Central memory CD4-positive, alpha-beta T cell (primary cell): ENCODE measurements at regions not wholly inside any gene's neighbourhood (a gene's known extent, or its start where the extent isn't known, plus 50 kb on each side); places are given as distances from the start of the nearest gene placed in this dataset.
"Not testable (repeated sequence)": the region's sequence is repeated elsewhere in the genome, so short reads cannot be mapped to it uniquely, and the experiment has no call there.

Source experiments
- DNase-seq: peaks from one replicate; pipeline ENCODE4 v3.0.0; 2022

- no peak for DNase-seq
Measured at GRCh38 chr6:43933148-43933885, 163.3 kb downstream of the VEGFA start.

DNA sequence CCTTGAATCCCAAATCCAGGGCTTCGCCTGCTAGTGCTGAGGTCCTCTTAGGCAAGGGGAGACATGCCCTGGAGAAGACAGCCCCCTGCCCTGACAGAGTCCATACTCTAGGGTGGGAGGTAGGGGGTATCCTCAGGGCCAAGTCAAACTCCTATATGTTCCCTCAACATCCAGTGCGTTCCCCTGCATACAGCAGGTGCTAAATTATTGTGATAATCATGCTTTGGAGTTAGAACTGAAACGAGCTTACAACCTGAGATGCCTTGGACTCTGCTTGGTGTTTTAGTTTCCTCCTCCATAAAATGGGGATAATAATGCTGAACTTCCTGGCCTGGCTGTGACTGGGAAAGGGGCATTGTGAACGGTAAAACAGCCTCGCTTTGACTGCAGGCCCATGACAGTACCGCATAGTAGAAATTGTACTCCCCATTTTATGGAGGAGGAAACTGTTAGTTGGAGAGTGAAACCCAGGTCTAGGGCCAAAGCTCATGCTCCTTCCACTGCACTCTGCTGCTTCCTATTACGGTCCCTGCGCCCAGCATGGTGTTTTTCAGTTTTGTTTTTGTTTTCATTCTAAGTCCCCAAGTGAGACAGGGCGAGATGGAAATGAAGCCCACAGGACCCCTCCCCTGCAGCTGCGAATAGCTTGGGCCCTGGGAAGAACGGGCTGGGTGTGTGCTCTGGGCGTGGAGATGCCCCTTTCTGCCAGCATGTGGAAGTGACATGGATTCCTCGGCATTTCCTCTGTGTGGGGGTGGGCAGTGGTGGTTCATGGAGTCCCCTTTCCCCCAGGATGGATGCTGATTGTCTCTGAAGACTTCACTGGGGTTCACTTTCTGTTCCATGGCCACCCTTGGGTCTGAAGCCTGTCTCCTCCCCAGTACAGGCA, 162.5 kb downstream of the VEGFA start:
- DNase-seq: no peak

- no peak for DNase-seq
Measured at GRCh38 chr6:43931201-43931600, 161.2 kb downstream of the VEGFA start.

DNA sequence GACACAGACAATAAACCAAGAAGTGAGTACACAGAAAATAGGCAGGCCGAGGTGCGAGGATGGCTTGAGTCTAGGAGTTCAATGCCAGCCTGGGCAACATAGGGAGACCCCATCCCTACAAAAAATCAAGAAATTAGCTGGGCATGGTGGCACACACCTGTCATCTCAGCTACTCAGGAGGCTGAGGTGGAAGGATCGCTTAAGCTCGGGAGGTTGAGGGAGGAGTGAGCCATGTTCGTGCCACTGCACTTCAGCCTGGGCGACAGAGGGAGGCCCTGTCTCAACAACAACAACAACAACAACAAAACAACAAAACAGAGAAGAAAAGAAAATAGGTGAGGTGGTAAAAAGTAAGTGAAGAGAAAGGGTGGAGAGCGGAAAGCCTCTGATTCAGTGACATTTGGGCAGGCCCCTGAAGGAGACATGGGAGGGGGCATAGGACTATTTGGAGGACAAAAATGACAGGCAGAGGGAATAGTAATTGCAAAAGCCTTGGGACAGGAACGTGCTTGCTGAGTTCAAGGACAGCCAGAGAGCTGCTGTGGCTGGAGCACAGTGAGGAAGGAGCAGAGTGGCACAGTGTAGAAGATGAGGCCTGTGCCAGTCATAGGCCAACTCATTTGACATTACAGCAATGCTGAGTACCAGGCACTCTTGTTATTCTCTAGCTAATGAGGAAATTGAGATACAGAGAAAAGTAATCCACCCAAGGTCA, 160.6 kb downstream of the VEGFA start:
- DNase-seq: no peak

- no peak for DNase-seq
Measured at GRCh38 chr6:43929511-43929910, 159.5 kb downstream of the VEGFA start.

DNA sequence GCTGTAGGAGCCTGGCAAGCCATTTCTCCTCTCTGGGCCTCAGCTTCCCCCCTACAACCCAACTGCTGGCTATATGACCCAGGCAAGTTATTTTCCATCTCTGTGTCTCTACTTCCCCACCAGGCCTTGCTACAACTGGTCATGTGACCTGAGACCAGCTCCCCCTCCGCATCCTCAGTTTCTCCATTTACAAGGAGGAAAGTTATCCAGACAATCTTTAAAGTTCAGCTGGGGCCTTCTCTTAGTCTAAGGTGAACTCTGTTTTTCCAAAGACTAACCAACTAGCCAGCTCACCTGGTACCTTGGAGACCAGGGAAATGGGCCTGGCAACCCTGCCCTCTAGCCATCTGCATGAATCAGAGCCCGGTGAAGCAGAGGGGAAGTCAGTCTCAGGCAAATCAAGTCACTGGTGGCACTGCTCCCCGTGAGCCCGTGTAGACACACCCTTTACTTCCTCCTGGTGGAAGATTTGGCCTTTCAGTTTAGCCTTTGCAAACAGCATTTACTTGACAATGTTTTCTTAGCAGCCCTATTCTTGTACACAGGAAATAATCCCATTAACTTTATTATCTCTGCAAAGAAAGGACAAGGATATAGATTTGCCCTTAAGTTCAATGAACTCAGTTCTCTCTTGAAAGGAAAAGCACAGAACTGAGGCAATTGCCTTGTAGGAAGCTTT, 157.7 kb downstream of the VEGFA start:
- no peak for DNase-seq

GRCh38 chr6:43926634-43927531, 156.9 kb downstream of the VEGFA start:
- DNase-seq: no peak

- not testable (repeated sequence) for DNase-seq
Measured at GRCh38 chr6:43925636-43926139, 155.7 kb downstream of the VEGFA start.

- peak; percentile 13 for DNase-seq
Measured at GRCh38 chr6:43924222-43924702, 154.3 kb downstream of the VEGFA start.

GRCh38 chr6:43923376-43924221, 153.6 kb downstream of the VEGFA start:
- no peak for DNase-seq

DNA sequence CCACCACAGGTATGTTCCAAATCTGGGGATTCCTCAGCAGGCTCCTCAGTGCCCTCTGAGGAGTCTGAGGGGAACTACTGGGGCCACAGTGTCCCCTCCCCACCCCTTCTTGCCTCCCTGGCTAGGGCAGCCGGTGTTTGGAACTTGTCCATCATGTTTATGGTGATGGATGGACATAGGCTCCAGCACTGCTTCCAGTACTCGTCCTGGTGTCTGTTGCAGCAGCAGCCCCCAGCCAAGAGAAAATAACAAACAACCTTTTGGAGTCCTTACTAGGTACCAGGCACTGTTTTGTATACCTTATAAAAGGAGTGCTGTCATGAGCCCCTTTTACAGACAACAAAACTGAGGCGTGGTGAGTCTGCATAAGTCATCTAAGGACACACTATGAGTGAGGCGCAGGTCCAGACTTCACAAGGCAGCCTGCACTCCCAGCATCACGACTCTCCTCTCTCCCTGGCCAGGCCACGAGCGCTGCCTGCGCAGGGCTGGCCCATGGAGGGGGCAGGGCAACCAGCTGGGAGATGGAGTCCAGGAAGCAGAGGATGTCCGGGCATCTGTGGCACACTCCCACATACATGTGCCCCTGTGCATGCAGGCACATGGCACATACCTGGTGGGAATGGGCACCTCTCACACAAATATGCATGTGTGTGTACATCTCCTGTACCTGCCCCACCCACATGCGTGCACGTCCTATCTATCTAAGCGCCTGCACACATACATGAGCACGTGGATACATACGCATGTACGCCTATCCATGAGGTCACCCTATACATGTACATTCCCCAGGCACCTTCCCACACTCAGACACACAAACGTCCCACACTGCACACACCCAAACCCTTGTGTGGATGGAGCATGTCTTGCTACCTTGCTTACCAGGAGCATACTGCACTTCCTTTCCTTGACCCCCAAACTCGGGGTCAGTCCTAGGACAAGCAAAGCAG, 152.7 kb downstream of the VEGFA start:
- DNase-seq: no peak

DNA sequence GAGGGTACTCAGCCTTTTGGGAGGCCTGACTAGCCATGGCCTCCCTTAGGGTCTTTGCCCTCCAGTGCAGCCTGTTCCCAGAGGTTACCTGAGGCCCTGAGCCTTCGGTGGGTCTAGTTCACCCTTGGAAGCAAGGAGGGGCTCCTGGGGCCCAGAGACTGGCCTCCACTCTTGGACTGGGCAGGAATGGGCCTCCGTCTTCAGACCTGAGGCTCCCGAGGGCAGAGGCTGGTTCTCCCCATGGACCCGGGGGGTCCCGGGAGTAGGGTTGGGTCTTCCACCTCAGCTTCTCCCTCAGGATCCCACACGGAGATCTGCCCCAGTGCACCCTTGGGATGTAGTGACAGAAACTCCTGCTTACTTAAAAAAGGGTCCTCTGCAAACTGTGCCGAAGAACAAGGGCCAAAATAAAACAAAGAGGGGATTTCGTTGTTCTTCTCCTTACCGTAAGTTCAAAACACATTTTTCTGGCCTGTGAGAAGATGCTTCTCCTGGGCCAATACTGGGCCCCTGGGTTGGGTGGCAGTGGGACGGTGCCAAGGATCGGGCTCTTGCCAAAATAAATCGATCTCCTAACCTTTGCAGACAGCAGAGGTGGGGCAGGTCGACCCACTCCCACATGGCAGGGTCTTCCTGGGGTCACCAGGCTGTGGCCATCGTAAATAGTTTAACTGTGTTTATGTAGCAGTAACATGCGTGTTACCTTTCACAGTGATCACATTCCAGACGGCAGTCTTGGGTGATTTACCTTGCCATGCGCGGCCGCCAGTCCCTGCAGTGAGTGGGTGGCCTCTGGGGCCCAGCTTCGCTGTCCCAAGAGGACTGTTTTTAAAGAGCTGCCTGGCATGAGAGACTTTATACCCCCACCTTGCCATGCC, 151.8 kb downstream of the VEGFA start:
- DNase-seq: no peak

DNA sequence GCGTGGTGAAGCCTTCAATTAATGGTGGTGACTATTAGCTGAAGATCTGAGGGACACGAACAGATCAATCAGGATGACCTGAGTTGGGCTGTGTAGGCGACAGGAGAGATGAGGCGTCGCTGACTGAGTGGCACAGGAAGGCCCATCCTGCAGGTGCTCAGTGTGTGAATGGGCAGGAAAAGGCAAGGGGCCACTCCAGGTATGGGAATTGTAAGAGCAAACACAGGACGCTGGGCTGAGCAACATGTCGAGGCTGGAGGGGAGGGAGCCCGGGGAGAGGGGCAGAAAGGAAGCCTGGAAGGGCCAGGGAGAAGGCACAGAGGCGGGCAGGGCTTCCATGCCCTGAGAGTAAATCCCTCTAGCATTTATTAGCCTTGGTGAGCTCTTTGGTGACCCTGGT, 151.0 kb downstream of the VEGFA start:
- DNase-seq: no peak

DNA sequence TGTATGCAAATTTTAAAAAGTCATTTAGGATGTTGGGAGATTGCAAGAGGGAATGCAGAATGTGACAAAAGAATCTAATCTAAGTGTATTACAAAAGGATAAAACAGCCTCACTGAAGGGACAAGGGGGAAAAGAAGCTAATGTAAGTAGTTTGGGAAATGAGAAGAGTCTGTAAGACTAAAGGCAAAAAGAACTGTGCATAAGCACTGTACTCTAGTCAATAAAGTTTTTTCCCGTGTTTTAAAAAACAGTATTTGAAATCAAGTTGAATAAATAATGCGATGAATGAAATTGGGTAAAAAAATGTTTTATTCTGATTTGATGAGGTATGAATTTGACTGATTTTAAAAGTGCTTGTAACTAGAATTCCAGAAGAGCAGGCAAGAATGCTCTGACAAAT, 149.8 kb downstream of the VEGFA start:
- no peak for DNase-seq

- DNase-seq: no peak
Measured at GRCh38 chr6:43917878-43918382, 147.9 kb downstream of the VEGFA start.

DNA sequence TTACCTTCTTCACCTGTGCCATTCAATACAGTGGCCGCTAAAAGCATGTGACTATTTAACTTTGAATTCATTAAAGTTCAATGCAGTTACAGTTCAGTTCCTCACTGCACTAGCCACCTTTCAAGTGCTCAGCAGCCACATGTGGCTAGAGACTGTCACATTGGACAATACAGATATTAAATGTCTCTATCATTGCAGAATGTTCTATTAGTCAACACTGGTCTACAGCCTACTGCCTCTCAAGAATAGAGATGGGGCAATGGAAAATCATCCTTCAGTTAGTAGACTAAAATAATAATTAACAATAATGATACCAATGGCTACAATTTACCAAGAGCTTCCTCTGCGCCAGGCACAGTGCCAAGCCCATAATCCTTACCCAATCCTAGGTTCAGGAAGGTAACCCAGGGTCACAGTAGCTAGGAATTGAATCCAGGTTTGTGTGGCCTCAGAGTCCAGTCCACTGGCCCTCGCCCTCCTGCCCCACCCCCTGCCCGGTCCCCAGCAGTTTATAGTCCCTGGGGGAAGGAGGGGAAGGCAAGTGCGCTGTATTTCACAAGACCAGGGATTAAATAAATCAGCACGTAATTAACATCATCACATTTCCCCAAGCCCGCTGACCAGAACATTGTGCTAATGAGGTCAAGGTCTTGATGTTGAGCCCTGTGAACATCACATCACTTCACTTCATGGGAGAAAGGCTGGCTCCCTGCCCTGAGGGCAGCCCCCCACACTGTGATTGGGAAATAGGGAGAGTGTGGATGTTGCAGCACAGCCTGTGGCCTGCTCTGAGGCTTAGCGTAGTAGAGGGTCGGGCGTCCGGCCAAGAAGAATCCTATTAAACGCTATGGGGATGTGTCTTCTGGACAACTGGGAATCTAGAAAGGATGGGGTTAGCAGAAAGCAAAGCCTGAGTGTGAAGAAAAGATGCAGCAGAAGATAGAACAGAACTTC, 147.2 kb downstream of the VEGFA start:
- DNase-seq: no peak
